HCT116 (cell line): ENCODE measurements at regions not wholly inside any gene's neighbourhood (a gene's known extent, or its start where the extent isn't known, plus 50 kb on each side); places are given as distances from the start of the nearest gene placed in this dataset.

Experiments used
- CTCF ChIP-seq, 3 experiments: fragments of 200-600 bp in 1 of 3; sonication (generic) in 1 of 3; IDR thresholded peaks in 2 of 3; conservative IDR thresholded peaks in 1 of 3; 2 replicates each; pipeline ENCODE4 v1.5.1; 2012 to 2017; ENCODE audit warnings: low read depth in 2 of 3, low read length in 2 of 3, antibody characterized with exemption in 1 of 3, borderline replicate concordance in 1 of 3, control low read depth in 1 of 3, mild to moderate bottlenecking in 1 of 3, mixed read lengths in 1 of 3, mixed run types in 1 of 3, moderate library complexity in 1 of 3; ENCODE audit not compliant: insufficient read depth in 1 of 3
- EZH2 ChIP-seq: fragments of 200-600 bp; sonication (generic); IDR thresholded peaks from 2 replicates; pipeline ENCODE4 v1.6.1; 2017; ENCODE audit warnings: antibody characterized with exemption, mixed run types
- POLR2A ChIP-seq: IDR thresholded peaks from 2 replicates; pipeline ENCODE4 v1.7.0; 2011; ENCODE audit warnings: borderline replicate concordance; ENCODE audit not compliant: insufficient read depth, insufficient read length; ENCODE audit errors: extremely low read depth
- SIN3A ChIP-seq: IDR thresholded peaks from 2 replicates; pipeline ENCODE4 v1.6.1; 2012; ENCODE audit warnings: low read depth
- SP1 ChIP-seq: IDR thresholded peaks from 2 replicates; pipeline ENCODE4 v1.6.1; 2012; ENCODE audit warnings: low read depth
- SRF ChIP-seq: IDR thresholded peaks from 2 replicates; pipeline ENCODE4 v1.6.1; 2012; ENCODE audit warnings: low read depth
- TCF7L2 ChIP-seq: IDR thresholded peaks from 2 replicates; pipeline ENCODE4 v1.7.0; 2011; ENCODE audit warnings: borderline replicate concordance, inconsistent platforms; ENCODE audit not compliant: insufficient read depth, insufficient read length; ENCODE audit errors: extremely low read depth
- YY1 ChIP-seq: IDR thresholded peaks from 2 replicates; pipeline ENCODE4 v1.6.1; 2011; ENCODE audit warnings: low read length, low read depth, moderate library complexity, mild to moderate bottlenecking; ENCODE audit not compliant: insufficient replicate concordance; ENCODE audit errors: extremely low read depth

- TF ChIP-seq SRF: no peak
- no peak for TF ChIP-seq CTCF (IDR thresholded peaks at IDR 0.05 in 2 of 3, conservative IDR thresholded peaks at IDR 0.05 in 1 of 3; ENCODE audit: borderline replicate concordance in 1 of 3, insufficient read depth in 1 of 3, low read depth in 2 of 3, low read length in 2 of 3)
- TF ChIP-seq SIN3A: no peak
- no peak for TF ChIP-seq SP1
- no peak for TF ChIP-seq YY1
- no peak for TF ChIP-seq EZH2
- no peak for TF ChIP-seq TCF7L2
- TF ChIP-seq POLR2A: no peak
These were observed 157.4 kb downstream of the CAAP1 start for GRCh38 chr9:26735160-26735559.
